ENCODE measurements at regions not wholly inside any gene's neighbourhood (a gene's known extent, or its start where the extent isn't known, plus 50 kb on each side); places are given as distances from the start of the nearest gene placed in this dataset.
"Not testable (repeated sequence)": the region's sequence is repeated elsewhere in the genome, so short reads cannot be mapped to it uniquely, and the experiment has no call there.

- no peak for DNase-seq
Observed at GRCh38 chr20:11492846-11493245, 424.8 kb upstream of the BTBD3 start.

DNA sequence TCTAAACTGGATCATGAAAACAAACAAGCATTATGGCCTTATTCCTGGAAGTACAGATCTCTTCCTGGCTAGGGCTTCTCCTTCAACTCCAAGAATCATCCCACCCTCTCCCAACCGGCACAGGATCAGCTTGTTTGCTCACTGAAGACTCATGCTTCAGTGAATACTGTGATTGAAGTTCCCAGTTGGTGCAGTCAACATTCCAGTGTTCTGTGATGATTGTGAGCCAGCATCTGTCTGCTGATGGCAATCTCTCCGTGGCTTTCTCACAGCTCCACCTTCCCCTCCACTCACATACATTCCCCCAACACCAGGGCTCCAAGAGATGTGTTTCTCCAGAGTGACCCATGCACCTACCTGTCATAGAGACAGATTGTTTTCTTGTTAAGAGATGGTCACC is 421.3 kb upstream of the BTBD3 start:
- no peak for DNase-seq

DNA sequence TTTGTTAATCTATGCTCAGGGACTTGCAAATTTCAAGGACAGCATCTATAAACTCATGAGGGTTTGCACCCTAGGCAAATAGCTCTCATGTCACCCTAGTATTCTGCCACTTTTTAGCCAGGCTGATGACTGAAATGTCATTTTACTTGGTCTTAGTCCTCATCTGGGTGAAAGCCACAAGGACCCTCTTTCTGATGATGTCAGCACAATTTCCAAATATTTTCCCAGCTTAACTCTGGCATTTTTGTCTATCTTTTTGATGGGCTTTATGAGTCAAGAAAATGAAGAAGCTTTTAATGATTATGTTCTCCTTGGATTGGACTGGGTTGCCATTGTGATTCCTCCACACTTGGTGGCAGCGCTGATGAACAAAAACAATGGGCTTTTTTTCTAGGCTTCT is 420.1 kb upstream of the BTBD3 start:
- no peak for DNase-seq

- no peak for DNase-seq
Observed at GRCh38 chr20:11499101-11499634, 418.5 kb upstream of the BTBD3 start.

DNA sequence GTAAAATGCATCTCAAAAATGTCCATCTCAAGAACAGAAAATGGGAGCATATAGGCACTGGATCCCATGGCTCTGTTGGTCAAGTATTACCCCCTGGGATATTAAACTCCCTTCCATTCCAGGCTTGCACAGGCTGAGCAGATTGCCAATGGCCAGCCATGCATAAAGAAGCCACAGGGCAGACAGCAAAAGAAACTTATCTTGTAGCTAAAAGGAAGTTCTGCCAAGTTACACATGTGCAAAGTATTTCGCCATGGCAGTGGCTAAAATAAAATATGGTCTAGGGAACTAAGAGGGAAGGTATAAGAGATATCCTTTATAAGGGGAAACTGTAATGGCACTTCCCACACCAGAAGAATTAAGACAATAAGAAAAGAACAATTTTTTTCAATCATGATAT is 415.6 kb upstream of the BTBD3 start:
- no peak for DNase-seq

GRCh38 chr20:11502671-11503070 is 415.0 kb upstream of the BTBD3 start:
- DNase-seq, result no peak

DNA sequence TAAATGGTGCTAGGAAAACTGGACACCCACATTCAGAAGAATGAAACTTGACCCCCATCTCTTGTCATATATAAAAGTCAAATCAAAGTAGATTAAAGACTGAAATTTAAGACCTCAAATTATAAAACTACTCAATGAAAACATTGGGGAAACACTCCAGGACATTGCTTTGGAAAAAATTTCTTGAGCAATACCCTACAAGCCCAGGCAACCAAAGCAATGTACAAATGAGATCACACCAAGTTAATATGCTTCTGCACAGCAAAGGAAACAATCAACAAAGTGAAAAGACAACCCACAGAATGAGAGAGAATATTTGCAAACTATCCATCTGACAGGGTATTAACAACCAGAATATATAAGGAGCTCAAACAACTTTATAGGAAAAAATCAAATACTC is 407.9 kb upstream of the BTBD3 start:
- no peak for DNase-seq

DNA sequence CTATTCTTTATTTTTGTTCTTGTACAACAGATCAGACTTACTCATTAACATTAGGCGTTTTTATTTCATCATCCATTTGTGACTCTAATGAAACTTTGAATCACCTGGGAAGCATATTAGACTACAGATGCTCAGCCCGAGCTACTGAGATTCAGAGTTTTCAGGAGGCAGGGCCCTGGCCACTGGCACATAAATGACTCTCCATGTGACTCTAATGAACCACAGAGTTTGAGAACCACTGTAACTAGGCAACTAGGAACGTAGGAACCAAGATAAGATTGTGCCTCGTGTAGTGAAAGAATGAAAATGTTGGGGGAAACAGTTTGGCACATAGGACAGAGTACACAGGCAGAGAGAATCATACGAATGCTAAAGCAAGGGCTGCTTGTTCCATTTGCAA is 405.9 kb upstream of the BTBD3 start:
- no peak for DNase-seq

DNA sequence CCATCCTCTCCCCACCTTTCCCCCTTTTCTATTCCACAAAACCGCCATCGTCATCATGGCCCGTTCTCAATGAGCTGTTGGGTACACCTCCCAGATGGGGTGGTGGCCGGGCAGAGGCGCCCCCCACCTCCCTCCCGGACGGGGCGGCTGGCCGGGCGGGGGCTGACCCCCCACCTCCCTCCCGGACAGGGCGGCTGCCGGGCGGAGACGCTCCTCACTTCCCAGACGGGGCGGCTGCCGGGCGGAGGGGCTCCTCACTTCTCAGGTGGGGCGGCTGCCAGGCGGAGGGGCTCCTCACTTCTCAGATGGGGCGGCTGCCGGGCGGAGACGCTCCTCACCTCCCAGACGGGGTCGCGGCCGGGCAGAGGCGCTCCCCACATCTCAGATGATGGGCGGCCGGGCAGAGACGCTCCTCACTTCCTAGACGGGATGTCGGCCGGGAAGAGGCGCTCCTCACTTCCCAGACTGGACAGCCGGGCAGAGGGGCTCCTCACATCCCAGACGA is 404.4 kb upstream of the BTBD3 start:
- not testable (repeated sequence) for DNase-seq

GRCh38 chr20:11516448-11516847 is 401.2 kb upstream of the BTBD3 start:
- DNase-seq, result no peak

DNA sequence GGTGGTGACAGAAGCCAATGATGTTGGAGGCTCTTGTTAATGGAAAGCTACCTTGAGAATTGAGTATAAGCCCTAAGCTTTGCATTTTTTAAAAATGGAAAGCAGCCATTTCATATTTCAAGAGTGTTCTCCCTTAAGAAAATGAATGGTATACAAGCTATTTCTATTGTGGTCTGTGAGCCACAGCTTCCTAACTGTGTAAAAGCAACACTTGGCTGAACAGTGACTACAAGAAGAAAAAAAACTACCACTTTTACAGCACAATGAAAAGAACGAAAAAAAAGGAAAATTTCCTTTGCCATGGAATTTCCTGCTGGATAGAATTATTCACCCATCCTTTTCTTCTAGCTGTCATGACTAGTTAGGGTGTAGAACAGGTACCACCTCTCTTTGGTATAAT is 397.1 kb upstream of the BTBD3 start:
- DNase-seq, result no peak

DNA sequence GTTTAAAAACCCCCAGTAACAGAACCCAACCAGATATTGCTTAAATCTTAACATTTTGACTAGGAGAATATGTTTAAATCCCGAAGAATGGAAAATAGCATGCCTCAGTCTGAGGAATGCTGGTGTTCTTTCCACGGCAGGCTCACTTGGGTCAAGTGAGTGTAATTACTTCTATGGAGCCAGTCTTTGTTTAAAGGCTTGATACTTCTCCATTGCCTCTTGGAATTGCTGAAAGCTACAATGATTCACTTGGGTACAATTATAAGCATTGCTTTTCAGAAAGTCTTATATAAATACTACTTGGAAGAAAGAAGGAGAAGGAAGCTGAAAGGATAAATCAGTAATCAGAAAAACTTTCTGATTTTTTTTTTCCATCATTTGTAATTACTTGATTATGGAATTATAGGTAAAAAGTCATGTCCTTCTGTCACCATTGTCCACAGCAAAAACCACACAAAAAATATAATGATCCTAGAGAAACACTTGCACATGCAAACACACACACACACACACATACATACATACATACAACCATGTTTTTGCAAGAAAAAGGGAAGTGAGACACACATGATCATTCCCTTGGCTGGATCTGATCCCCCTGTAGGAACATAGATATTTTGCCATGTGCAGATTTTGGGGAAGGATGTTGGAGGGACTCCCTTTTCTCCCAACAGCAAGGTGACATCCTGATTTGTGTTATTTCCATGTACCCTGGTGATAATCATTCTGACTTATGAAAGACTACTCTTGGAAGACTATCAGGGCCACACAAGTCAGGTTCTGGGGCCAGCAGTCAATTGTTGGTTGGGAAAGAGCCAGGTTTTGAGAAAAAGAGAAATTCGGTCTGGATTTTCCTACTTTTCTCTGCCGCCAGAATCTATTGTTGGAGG is 396.0 kb upstream of the BTBD3 start:
- no peak for DNase-seq

GRCh38 chr20:11522366-11522741 is 395.3 kb upstream of the BTBD3 start:
- no peak for DNase-seq

- no peak for DNase-seq
Observed at GRCh38 chr20:11529047-11529446, 388.6 kb upstream of the BTBD3 start.

GRCh38 chr20:11537032-11537431 is 380.7 kb upstream of the BTBD3 start:
- DNase-seq, result no peak

- no peak for DNase-seq
Observed at GRCh38 chr20:11539450-11539849, 378.2 kb upstream of the BTBD3 start.

- DNase-seq, result no peak
Observed at GRCh38 chr20:11540558-11540957, 377.1 kb upstream of the BTBD3 start.

GRCh38 chr20:11542645-11543044 is 375.0 kb upstream of the BTBD3 start:
- DNase-seq, result no peak

DNA sequence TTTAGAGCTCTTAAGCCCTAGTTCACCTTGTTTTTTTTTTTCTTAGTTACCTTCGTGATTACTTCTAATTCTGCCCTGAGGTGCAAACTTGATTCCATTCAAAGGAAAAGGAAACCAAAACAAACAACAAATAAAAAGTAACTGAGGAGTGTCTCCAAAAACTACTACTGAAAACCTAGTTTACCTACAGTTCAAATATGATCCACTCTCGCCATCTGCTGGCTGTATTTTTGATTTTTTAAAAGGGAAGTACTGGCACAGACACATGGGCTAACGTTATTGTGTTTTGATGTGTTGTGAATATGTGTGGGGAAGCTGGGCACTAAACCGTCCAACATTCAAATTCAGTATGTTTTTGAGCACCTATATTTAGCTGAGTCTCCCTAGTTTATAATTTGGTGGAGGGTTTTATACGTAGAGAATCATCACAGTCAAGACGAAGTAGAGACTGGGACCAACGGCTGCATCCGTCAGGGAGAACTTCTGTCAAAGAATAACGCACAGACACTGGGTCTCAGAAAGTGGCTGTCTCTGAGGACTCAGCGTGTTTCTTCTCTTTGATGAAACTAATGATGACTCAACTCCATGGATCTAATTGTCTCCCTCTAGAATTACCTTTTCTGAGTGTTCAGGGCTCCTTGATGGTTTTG is 373.5 kb upstream of the BTBD3 start:
- no peak for DNase-seq

- DNase-seq, result no peak
Observed at GRCh38 chr20:11546939-11547338, 370.8 kb upstream of the BTBD3 start.

GRCh38 chr20:11549172-11550103 is 368.3 kb upstream of the BTBD3 start:
- DNase-seq, result no peak

DNA sequence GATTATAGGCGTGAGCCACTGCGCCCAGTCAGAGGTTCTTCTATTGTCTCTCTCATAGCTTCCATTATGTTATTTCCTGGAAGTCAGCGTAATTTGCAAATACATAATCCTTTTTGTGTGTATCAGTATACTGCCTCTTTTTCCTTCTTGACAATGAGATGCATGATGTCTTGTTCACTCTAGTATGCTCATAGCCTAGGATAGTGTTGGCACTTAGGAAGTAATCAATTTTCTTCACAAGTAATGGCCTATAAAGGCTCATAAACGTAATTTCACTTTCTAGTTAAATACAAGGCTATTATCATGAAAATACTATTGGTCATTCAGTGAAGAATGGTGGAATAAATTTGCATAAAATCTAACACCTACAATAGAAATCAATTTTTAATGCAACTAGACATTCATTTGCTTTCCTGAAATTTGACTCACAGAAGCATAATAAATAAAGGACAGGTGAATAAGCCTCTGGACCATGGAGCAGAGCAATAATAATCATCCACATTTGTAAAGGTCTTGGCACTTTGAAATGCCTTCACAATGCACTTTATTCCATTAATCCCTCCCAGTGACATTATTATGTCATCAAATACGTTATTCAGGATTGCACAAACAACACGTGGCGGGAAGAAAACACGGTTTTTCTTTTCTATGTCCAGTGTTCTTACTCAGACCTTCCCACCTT is 366.9 kb upstream of the BTBD3 start:
- no peak for DNase-seq
